Neural crest cell (in vitro differentiated cells): ENCODE measurements at regions not wholly inside any gene's neighbourhood (a gene's known extent, or its start where the extent isn't known, plus 50 kb on each side); places are given as distances from the start of the nearest gene placed in this dataset.

Experiments used
- DNase-seq: peaks from one replicate; pipeline ENCODE4 v3.0.0; 2021; ENCODE audit warnings: low read depth, mixed read lengths, low spot score
- H3K27ac Mint-ChIP-seq: one replicate; pipeline ENCODE4 v1.8.0; 2021; ENCODE audit warnings: mild to moderate bottlenecking, mixed read lengths; ENCODE audit not compliant: unreplicated experiment
- H3K27me3 Mint-ChIP-seq: 2 replicates; pipeline ENCODE4 v1.8.0; 2021; ENCODE audit warnings: low read depth, mild to moderate bottlenecking, mixed read lengths
- H3K36me3 Mint-ChIP-seq: 2 replicates; pipeline ENCODE4 v1.8.0; 2021; ENCODE audit warnings: low read depth, mild to moderate bottlenecking, mixed read lengths
- H3K4me1 Mint-ChIP-seq: 2 replicates; pipeline ENCODE4 v1.8.0; 2021; ENCODE audit warnings: mixed read lengths
- H3K4me3 Mint-ChIP-seq: one replicate; pipeline ENCODE4 v1.8.0; 2021; ENCODE audit warnings: mild to moderate bottlenecking, mixed read lengths
- H3K9me3 Mint-ChIP-seq: 2 replicates; pipeline ENCODE4 v1.8.0; 2021; ENCODE audit warnings: mixed read lengths
- TF ChIP-seq, protein P1 (sequence below): fragments of 200-600 bp; sonication (generic); conservative IDR thresholded peaks from 2 replicates; pipeline ENCODE4 v1.5.0; 2021; ENCODE audit warnings: antibody characterized with exemption, mild to moderate bottlenecking

DNA sequence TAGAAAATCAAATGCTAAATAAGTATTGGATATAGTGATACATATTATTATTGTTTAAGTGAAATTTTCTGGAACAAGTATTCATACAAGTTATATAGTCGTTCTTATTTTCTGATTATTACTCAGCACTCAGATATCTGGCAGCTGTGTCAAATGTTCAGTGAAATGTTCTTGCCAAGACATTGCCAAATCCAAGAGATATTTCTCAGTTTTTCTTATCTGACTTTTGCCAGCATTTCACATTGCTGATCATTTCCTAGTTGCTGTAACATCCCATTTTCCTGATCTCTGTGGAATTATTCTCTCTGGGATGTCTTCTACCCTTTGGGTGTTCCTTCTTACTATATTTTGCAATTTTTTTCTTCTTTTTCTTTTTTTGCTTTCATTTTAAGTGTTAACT, 262.3 kb downstream of the KIF2B start:
- TF ChIP-seq, protein P1, sequence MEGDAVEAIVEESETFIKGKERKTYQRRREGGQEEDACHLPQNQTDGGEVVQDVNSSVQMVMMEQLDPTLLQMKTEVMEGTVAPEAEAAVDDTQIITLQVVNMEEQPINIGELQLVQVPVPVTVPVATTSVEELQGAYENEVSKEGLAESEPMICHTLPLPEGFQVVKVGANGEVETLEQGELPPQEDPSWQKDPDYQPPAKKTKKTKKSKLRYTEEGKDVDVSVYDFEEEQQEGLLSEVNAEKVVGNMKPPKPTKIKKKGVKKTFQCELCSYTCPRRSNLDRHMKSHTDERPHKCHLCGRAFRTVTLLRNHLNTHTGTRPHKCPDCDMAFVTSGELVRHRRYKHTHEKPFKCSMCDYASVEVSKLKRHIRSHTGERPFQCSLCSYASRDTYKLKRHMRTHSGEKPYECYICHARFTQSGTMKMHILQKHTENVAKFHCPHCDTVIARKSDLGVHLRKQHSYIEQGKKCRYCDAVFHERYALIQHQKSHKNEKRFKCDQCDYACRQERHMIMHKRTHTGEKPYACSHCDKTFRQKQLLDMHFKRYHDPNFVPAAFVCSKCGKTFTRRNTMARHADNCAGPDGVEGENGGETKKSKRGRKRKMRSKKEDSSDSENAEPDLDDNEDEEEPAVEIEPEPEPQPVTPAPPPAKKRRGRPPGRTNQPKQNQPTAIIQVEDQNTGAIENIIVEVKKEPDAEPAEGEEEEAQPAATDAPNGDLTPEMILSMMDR: no peak
- Mint-ChIP-seq H3K36me3 (no peaks in the 10 kb centered on the region), H3K27me3 (no peaks in the 10 kb centered on the region), H3K27ac (no peak overlapping the region), H3K9me3 (peaks cover 3% of the 10 kb centered on the region), H3K4me1 (no peaks in the 10 kb centered on the region), H3K4me3 (no peak overlapping the region)
- no peak for DNase-seq

DNA sequence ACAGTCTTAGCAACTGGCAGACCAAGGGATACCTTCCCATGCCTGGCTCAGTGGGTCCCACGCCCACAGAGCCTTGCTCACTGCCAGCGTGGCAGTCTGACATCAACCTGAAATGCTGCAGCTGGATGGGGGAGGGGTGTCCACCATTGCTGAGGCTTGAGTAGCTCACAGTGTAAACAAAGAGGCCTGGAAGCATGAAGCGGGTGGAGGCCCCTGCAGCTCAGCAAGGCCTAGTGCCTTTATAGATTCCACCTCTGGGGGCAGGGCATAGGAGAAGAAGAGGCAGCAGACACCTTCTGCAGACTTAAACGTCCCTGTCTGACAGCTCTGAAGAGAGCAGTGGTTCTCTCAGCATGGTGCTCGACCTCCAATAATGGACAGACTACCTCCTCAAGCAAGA, 263.2 kb downstream of the KIF2B start:
- no peak overlapping the region for H3K4me3 Mint-ChIP-seq
- H3K27ac Mint-ChIP-seq: no peak overlapping the region
- H3K27me3 Mint-ChIP-seq: no peaks in the 10 kb centered on the region
- no peak for DNase-seq
- H3K9me3 Mint-ChIP-seq: peaks cover 3% of the 10 kb centered on the region
- TF ChIP-seq, protein P1: peak; percentile 18
- H3K36me3 Mint-ChIP-seq: no peaks in the 10 kb centered on the region
- no peaks in the 10 kb centered on the region for H3K4me1 Mint-ChIP-seq

DNA sequence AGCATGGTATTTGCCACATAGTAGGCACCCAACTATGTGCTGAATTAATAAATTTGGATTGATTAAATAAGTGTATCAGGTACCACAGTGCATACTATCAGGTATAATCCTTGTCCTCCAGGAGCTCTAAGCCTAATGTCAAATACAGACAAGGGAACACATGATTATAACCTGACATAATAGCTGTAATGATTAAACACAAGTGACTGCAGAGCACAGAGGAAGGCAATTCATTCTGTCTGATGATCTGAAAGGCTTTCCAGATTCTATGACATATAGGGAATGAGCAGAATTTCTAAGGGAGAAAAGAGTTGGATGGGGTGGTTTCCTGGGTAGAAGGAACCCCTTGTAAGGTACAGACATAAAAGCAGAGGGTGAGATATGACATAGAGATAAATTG, 273.5 kb downstream of the KIF2B start:
- peaks cover 3% of the 10 kb centered on the region for H3K36me3 Mint-ChIP-seq
- no peak for DNase-seq
- H3K27ac Mint-ChIP-seq: no peak overlapping the region
- H3K4me1 Mint-ChIP-seq: no peaks in the 10 kb centered on the region
- TF ChIP-seq, protein P1: no peak
- no peak overlapping the region for H3K4me3 Mint-ChIP-seq
- H3K9me3 Mint-ChIP-seq: peaks cover 4% of the 10 kb centered on the region
- no peaks in the 10 kb centered on the region for H3K27me3 Mint-ChIP-seq

DNA sequence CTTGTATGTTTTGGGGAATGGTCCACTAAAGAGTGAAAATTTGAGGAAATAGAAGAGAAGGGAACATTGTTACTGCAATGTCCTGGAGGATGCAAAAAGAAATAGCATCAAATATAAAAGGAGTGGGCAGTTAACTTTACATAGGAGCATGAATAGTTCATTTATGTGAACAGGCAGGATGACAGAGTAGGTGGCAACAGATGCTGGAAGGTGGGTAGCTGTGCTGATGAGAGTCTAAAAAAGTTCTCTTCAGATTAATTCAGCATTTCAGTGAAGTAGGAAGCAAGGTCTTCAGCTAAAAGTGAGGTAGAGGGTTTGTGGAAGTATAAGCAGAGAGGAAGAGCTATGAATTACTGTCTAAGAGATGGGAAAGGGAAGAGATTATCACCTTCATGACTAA, 276.5 kb downstream of the KIF2B start:
- Mint-ChIP-seq H3K9me3 (peaks cover 3% of the 10 kb centered on the region), H3K4me3 (no peak overlapping the region), H3K27me3 (no peaks in the 10 kb centered on the region), H3K36me3 (no peaks in the 10 kb centered on the region), H3K4me1 (no peaks in the 10 kb centered on the region), H3K27ac (no peak overlapping the region)
- no peak for DNase-seq
- TF ChIP-seq, protein P1: no peak

DNA sequence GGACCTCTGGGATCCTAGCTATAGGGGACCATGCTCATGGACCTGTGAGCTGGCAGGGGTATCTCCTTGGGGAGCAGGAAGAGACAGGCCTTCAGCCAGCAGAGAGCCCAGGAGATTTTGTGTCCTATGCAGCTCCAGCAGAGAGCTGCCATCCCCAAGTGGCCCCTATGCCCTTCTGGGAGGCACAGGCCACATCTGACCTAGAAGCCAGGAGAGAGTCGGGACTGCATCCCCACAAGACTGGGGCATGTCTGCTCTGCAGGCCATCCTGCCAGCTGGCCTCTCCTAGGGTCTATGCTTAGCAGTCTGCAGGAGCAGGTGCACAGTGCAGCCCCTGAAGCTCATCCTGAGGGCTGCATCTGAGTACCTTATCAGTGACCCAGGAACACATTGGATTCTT, 279.5 kb downstream of the KIF2B start:
- Mint-ChIP-seq H3K27ac (no peak overlapping the region), H3K9me3 (peaks cover 12% of the 10 kb centered on the region), H3K4me3 (no peak overlapping the region), H3K27me3 (no peaks in the 10 kb centered on the region), H3K4me1 (no peaks in the 10 kb centered on the region), H3K36me3 (peaks cover 4% of the 10 kb centered on the region)
- TF ChIP-seq, protein P1: no peak
- no peak for DNase-seq

DNA sequence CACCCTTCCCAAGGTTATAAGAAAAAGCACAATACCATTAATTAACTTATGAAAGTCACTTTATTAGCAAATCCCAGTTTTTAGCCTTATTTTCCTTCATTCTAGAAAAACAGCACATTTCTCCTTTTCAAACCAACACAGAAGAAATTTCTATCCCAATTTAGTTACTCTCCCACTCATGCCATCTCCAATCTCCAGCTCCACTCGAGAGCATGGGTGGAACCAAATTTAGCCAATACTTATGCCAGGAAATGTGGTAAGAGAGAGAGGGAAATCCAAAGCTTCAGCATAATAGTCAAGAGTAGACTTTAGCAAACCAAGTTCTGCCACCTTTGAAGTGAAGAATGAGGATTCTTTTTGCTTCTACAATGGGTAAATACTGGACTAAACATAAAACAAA, 288.8 kb downstream of the KIF2B start:
- Mint-ChIP-seq H3K27me3 (no peaks in the 10 kb centered on the region), H3K4me3 (no peak overlapping the region), H3K4me1 (no peaks in the 10 kb centered on the region), H3K36me3 (no peaks in the 10 kb centered on the region), H3K27ac (no peak overlapping the region), H3K9me3 (peaks cover 2% of the 10 kb centered on the region)
- no peak for DNase-seq
- TF ChIP-seq, protein P1: no peak
